Liver (tissue), 8 donors: ENCODE measurements at regions not wholly inside any gene's neighbourhood (a gene's known extent, or its start where the extent isn't known, plus 50 kb on each side); places are given as distances from the start of the nearest gene placed in this dataset.

ENCODE experiments used
- DNase-seq: peaks from one replicate; pipeline ENCODE4 v3.0.0-alpha.2; 2017; ENCODE audit warnings: low spot score
- H3K27ac ChIP-seq, 2 donors: one replicate each; pipeline ENCODE4 v1.7.0; 2013; ENCODE audit warnings: inconsistent platforms in 2 of 2, low read length in 2 of 2, control low read depth in 1 of 2, low read depth in 1 of 2, mild to moderate bottlenecking in 1 of 2
- H3K27me3 ChIP-seq, 4 donors: one replicate each; pipeline versions ENCODE4 v1.6.1 to v1.7.0; 2013; ENCODE audit warnings: low read length in 3 of 4, inconsistent platforms in 1 of 4, mild to moderate bottlenecking in 1 of 4, moderate library complexity in 1 of 4; ENCODE audit not compliant: control insufficient read depth in 4 of 4, insufficient read depth in 4 of 4
- H3K36me3 ChIP-seq, 4 donors: one replicate each; pipeline versions ENCODE4 v1.6.1 to v1.7.0; 2013; ENCODE audit warnings: low read length in 3 of 4, mild to moderate bottlenecking in 3 of 4, low read depth in 1 of 4, moderate library complexity in 1 of 4; ENCODE audit not compliant: control insufficient read depth in 4 of 4, insufficient read depth in 3 of 4
- H3K4me1 ChIP-seq, 4 donors: one replicate each; pipeline versions ENCODE4 v1.6.1 to v1.7.0; 2013; ENCODE audit warnings: low read length in 3 of 4, mild to moderate bottlenecking in 3 of 4, moderate library complexity in 1 of 4; ENCODE audit not compliant: control insufficient read depth in 4 of 4, insufficient read depth in 4 of 4
- H3K4me3 ChIP-seq, 3 donors: one replicate each; pipeline versions ENCODE4 v1.6.1 to v1.7.0; 2013; ENCODE audit warnings: low read length in 3 of 3, control low read depth in 1 of 3, low read depth in 1 of 3, mild to moderate bottlenecking in 1 of 3
- H3K9ac ChIP-seq, 2 donors: one replicate each; pipeline ENCODE4 v1.7.0; 2013; ENCODE audit warnings: low read length in 2 of 2, mild to moderate bottlenecking in 2 of 2, moderate library complexity in 2 of 2, control low read depth in 1 of 2, low read depth in 1 of 2
- H3K9me3 ChIP-seq, 4 donors: one replicate each; pipeline versions ENCODE4 v1.6.1 to v1.7.0; 2013; ENCODE audit warnings: low read length in 3 of 4; ENCODE audit not compliant: control insufficient read depth in 4 of 4
- EGR1 ChIP-seq, 2 donors: IDR thresholded peaks; 2 replicates each; pipeline ENCODE4 v1.6.1; 2016 to 2018; ENCODE audit warnings: antibody characterized with exemption in 2 of 2, low read depth in 2 of 2
- FOXA1 ChIP-seq: IDR thresholded peaks from 2 replicates; pipeline ENCODE4 v1.6.1; 2016; ENCODE audit warnings: antibody characterized with exemption
- FOXA2 ChIP-seq: IDR thresholded peaks from 2 replicates; pipeline ENCODE4 v1.6.1; 2016; ENCODE audit warnings: antibody characterized with exemption
- GABPA ChIP-seq, 2 donors: IDR thresholded peaks in 1 of 2; conservative IDR thresholded peaks in 1 of 2; 2 replicates each; pipeline ENCODE4 v1.6.1; 2016; ENCODE audit warnings: antibody characterized with exemption in 2 of 2, mild to moderate bottlenecking in 1 of 2, moderate library complexity in 1 of 2
- HNF4A ChIP-seq, 2 donors: conservative IDR thresholded peaks; 2 replicates each; pipeline ENCODE4 v1.6.1; 2016; ENCODE audit warnings: antibody characterized with exemption in 2 of 2, mild to moderate bottlenecking in 2 of 2
- HNF4G ChIP-seq: IDR thresholded peaks from 2 replicates; pipeline ENCODE4 v1.6.1; 2016; ENCODE audit warnings: antibody characterized with exemption
- JUND ChIP-seq, 2 donors: IDR thresholded peaks; 2 replicates each; pipeline ENCODE4 v1.6.1; 2016; ENCODE audit warnings: antibody characterized with exemption in 2 of 2
- NR2F2 ChIP-seq: IDR thresholded peaks from 2 replicates; pipeline ENCODE4 v1.6.1; 2016; ENCODE audit warnings: antibody characterized with exemption
- RAD21 ChIP-seq, 2 donors: IDR thresholded peaks; 2 replicates each; pipeline ENCODE4 v1.6.1; 2016; ENCODE audit warnings: antibody characterized with exemption in 2 of 2, mild to moderate bottlenecking in 2 of 2
- REST ChIP-seq: IDR thresholded peaks from 2 replicates; pipeline ENCODE4 v1.6.1; 2016; ENCODE audit warnings: antibody characterized with exemption, mild to moderate bottlenecking
- RXRA ChIP-seq, 2 donors: IDR thresholded peaks; 2 replicates each; pipeline ENCODE4 v1.6.1; 2017 to 2018; ENCODE audit warnings: antibody characterized with exemption in 2 of 2, mild to moderate bottlenecking in 1 of 2
- SP1 ChIP-seq: IDR thresholded peaks from 2 replicates; pipeline ENCODE4 v1.6.1; 2018; ENCODE audit warnings: antibody characterized with exemption, mild to moderate bottlenecking
- TAF1 ChIP-seq: conservative IDR thresholded peaks from 2 replicates; pipeline ENCODE4 v1.6.1; 2016; ENCODE audit warnings: antibody characterized with exemption, mild to moderate bottlenecking
- YY1 ChIP-seq: IDR thresholded peaks from 2 replicates; pipeline ENCODE4 v1.6.1; 2016; ENCODE audit warnings: antibody characterized with exemption, mild to moderate bottlenecking
- ZBTB33 ChIP-seq: IDR thresholded peaks from 2 replicates; pipeline ENCODE4 v1.6.1; 2016; ENCODE audit warnings: antibody characterized with exemption
- WGBS: extraction: QIAGEN DNeasy Blood & Tissue Kit; methylation state at CpG from one replicate; pipeline ENCODE4 v1.1.7; 2013; 5-methylcytosine and 5-hydroxymethylcytosine counted together
- TF ChIP-seq, protein P1 (sequence below): fragments of 150-350 bp; IDR thresholded peaks from 2 replicates; pipeline ENCODE4 v1.5.1; 2017; ENCODE audit warnings: improper control_type of control experiment, low read depth, low read length; ENCODE audit not compliant: missing input control
- TF ChIP-seq, protein P2 (sequence below): IDR thresholded peaks from 2 replicates; pipeline ENCODE4 v1.6.1; 2016; ENCODE audit warnings: antibody characterized with exemption
- TF ChIP-seq, protein P3 (sequence below): IDR thresholded peaks from 2 replicates; pipeline ENCODE4 v1.6.1; 2016; ENCODE audit warnings: antibody characterized with exemption
- donor health status: healthy.
- donor health status: healthy.
- donor health status: healthy.
- donor health status: healthy.
- donor health status: healthy.

DNA sequence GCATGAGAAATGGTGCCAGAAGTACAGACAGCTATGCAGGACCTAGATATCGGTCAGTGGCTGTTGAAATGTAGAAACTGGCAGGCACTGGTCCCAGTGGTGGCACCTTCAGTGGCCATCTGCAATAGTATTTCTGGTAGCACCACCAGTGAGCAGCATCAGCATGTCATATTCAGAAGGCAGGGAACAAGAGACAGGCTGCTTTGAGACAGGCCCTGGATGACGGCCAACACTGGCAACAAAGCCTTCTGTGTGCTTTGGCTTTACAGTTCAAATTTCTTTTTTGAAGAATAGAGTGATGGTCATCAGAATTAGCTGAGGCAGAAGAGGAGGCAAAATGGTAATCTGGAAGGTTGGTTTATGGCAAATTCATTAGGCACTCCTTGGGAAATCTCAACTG lies 273.4 kb upstream of the SLC16A7 start:
- DNase-seq: no peak
- H3K4me3 ChIP-seq: no peak overlapping the region

More for the DNA sequence above, 273.4 kb upstream of the SLC16A7 start:
- Histone ChIP-seq H3K27ac (no peak overlapping the region), H3K27me3 (no peaks in the 10 kb centered on the region), H3K4me1 (no peaks in the 10 kb centered on the region), H3K9me3 (no peaks in the 10 kb centered on the region), H3K9ac (no peak overlapping the region), H3K36me3 (no peaks in the 10 kb centered on the region)
- 70% methylated on average over 2 of the region's 2 CpGs for whole genome bisulfite sequencing
- no peak for TF ChIP-seq RAD21 (IDR thresholded peaks at IDR 0.05)
- TF ChIP-seq REST: no peak
- TF ChIP-seq TAF1: no peak
- TF ChIP-seq, protein P1, sequence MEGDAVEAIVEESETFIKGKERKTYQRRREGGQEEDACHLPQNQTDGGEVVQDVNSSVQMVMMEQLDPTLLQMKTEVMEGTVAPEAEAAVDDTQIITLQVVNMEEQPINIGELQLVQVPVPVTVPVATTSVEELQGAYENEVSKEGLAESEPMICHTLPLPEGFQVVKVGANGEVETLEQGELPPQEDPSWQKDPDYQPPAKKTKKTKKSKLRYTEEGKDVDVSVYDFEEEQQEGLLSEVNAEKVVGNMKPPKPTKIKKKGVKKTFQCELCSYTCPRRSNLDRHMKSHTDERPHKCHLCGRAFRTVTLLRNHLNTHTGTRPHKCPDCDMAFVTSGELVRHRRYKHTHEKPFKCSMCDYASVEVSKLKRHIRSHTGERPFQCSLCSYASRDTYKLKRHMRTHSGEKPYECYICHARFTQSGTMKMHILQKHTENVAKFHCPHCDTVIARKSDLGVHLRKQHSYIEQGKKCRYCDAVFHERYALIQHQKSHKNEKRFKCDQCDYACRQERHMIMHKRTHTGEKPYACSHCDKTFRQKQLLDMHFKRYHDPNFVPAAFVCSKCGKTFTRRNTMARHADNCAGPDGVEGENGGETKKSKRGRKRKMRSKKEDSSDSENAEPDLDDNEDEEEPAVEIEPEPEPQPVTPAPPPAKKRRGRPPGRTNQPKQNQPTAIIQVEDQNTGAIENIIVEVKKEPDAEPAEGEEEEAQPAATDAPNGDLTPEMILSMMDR: no peak
- TF ChIP-seq FOXA2: no peak
- no peak for TF ChIP-seq ZBTB33
- TF ChIP-seq HNF4A (conservative IDR thresholded peaks at IDR 0.05): no peak
- no peak for TF ChIP-seq RXRA (IDR thresholded peaks at IDR 0.05)
- no peak for TF ChIP-seq EGR1 (IDR thresholded peaks at IDR 0.05; ENCODE audit: low read depth in 2 of 2)
- TF ChIP-seq HNF4G: no peak
- TF ChIP-seq NR2F2: no peak
- TF ChIP-seq SP1: no peak
- TF ChIP-seq, protein P2, sequence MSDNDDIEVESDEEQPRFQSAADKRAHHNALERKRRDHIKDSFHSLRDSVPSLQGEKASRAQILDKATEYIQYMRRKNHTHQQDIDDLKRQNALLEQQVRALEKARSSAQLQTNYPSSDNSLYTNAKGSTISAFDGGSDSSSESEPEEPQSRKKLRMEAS: no peak
- no peak for TF ChIP-seq JUND (IDR thresholded peaks at IDR 0.05)
- TF ChIP-seq YY1: no peak
- no peak for TF ChIP-seq GABPA (IDR thresholded peaks at IDR 0.05 in 1 of 2, conservative IDR thresholded peaks at IDR 0.05 in 1 of 2)
- TF ChIP-seq, protein P3, sequence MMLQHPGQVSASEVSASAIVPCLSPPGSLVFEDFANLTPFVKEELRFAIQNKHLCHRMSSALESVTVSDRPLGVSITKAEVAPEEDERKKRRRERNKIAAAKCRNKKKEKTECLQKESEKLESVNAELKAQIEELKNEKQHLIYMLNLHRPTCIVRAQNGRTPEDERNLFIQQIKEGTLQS: no peak
- no peak for TF ChIP-seq FOXA1
